Medulla oblongata (tissue), 1 donor: ENCODE measurements at regions not wholly inside any gene's neighbourhood (a gene's known extent, or its start where the extent isn't known, plus 50 kb on each side); places are given as distances from the start of the nearest gene placed in this dataset.
"Not testable (repeated sequence)": the region's sequence is repeated elsewhere in the genome, so short reads cannot be mapped to it uniquely, and the experiment has no call there.

Experiments
- DNase-seq: peaks from one replicate; pipeline ENCODE4 v3.0.0-alpha.2; 2015; ENCODE audit errors: extremely low spot score

- no peak for DNase-seq
Measured at GRCh38 chr7:46626691-46627310, 705.7 kb upstream of the IGFBP3 start.

GRCh38 chr7:46626261-46626660 is 705.2 kb upstream of the IGFBP3 start:
- no peak for DNase-seq

GRCh38 chr7:46625032-46625431 is 704.0 kb upstream of the IGFBP3 start:
- DNase-seq: no peak

GRCh38 chr7:46622251-46622650 is 701.2 kb upstream of the IGFBP3 start:
- DNase-seq: no peak

GRCh38 chr7:46619723-46620310 is 698.7 kb upstream of the IGFBP3 start:
- DNase-seq: no peak

- no peak for DNase-seq
Measured at GRCh38 chr7:46616636-46617035, 695.6 kb upstream of the IGFBP3 start.

GRCh38 chr7:46613551-46613950 is 692.5 kb upstream of the IGFBP3 start:
- no peak for DNase-seq

- DNase-seq: no peak
Measured at GRCh38 chr7:46613116-46613515, 692.0 kb upstream of the IGFBP3 start.

GRCh38 chr7:46611508-46611907 is 690.4 kb upstream of the IGFBP3 start:
- DNase-seq: no peak

GRCh38 chr7:46610746-46611145 is 689.7 kb upstream of the IGFBP3 start:
- no peak for DNase-seq

- no peak for DNase-seq
Measured at GRCh38 chr7:46607176-46607575, 686.1 kb upstream of the IGFBP3 start.

GRCh38 chr7:46606761-46607160 is 685.7 kb upstream of the IGFBP3 start:
- no peak for DNase-seq

GRCh38 chr7:46604241-46604661 is 683.2 kb upstream of the IGFBP3 start:
- no peak for DNase-seq

GRCh38 chr7:46603780-46604179 is 682.7 kb upstream of the IGFBP3 start:
- no peak for DNase-seq

- peak; percentile 12 for DNase-seq
Measured at GRCh38 chr7:46603296-46603752, 682.3 kb upstream of the IGFBP3 start.

GRCh38 chr7:46600340-46600739 is 679.3 kb upstream of the IGFBP3 start:
- no peak for DNase-seq

GRCh38 chr7:46594831-46595230 is 673.8 kb upstream of the IGFBP3 start:
- DNase-seq: not testable (repeated sequence)

- DNase-seq: not testable (repeated sequence)
Measured at GRCh38 chr7:46590918-46591905, 670.1 kb upstream of the IGFBP3 start.

GRCh38 chr7:46589286-46589685 is 668.2 kb upstream of the IGFBP3 start:
- no peak for DNase-seq

- DNase-seq: no peak
Measured at GRCh38 chr7:46586406-46586805, 665.3 kb upstream of the IGFBP3 start.

GRCh38 chr7:46583656-46584055 is 662.6 kb upstream of the IGFBP3 start:
- no peak for DNase-seq

GRCh38 chr7:46581268-46581667 is 660.2 kb upstream of the IGFBP3 start:
- no peak for DNase-seq
